RWPE1 (cell line): ENCODE measurements at regions not wholly inside any gene's neighbourhood (a gene's known extent, or its start where the extent isn't known, plus 50 kb on each side); places are given as distances from the start of the nearest gene placed in this dataset.
"Not testable (repeated sequence)": the region's sequence is repeated elsewhere in the genome, so short reads cannot be mapped to it uniquely, and the experiment has no call there.

Experiments used
- CTCF ChIA-PET: fragments of 350-600 bp; sonication (Branson Sonifier 250); formaldehyde crosslinking; extraction: SDS; loops from one replicate; lab custom pipeline; 2021; lab: Yijun Ruan, JAX
- POLR2A ChIA-PET: fragments of 400-600 bp; formaldehyde crosslinking; extraction: SDS; loops from one replicate; lab custom pipeline; 2020; ENCODE audit warnings: antibody characterized with exemption; ENCODE audit not compliant: low non-redundant PET; lab: Yijun Ruan, JAX
- DNase-seq: peaks from one replicate; pipeline ENCODE4 v3.0.0; 2012; ENCODE audit warnings: low spot score
- H3K27ac ChIP-seq: fragments of 450-650 bp; 2 replicates; pipeline ENCODE4 v1.5.1; 2017
- CTCF ChIP-seq: fragments of 450-650 bp; conservative IDR thresholded peaks from 2 replicates; pipeline ENCODE4 v1.5.1; 2017; ENCODE audit warnings: low read depth, mild to moderate bottlenecking

DNA sequence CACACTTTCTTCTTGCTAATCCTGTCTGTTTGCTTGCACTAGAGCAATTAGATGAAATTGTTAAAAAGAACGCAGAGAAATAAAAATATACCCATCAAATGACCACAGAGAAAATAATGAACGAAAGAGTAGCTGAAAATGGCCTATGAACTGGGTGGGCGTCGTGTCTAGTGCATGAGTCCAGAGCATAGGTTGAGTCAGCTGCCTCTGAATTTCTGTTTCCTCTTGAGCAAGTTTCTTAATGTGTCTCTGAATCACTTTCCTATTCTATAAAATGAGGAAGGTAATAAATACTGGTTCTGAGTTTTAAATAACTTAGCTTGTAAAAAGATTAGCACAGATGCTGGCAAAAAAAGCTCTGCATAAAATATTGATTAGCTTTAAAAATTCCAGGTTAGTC, 75.0 kb downstream of the POM121L12 start:
- ChIA-PET POLR2A (no interaction called here), CTCF (no interaction called here)
- no peak overlapping the region for H3K27ac ChIP-seq
- no peak for DNase-seq
- no peak for TF ChIP-seq CTCF

- DNase-seq, result no peak
- TF ChIP-seq CTCF, result no peak
- ChIA-PET CTCF (no interaction called here), POLR2A (no interaction called here)
- H3K27ac ChIP-seq, result no peak overlapping the region
Measured at GRCh38 chr7:53111031-53111430, 75.6 kb downstream of the POM121L12 start.

GRCh38 chr7:53113424-53113823, 78.0 kb downstream of the POM121L12 start:
- TF ChIP-seq CTCF, result no peak
- no peak overlapping the region for H3K27ac ChIP-seq
- CTCF ChIA-PET, result no interaction called here
- DNase-seq, result no peak
- POLR2A ChIA-PET, result no interaction called here

- DNase-seq, result no peak
- ChIA-PET POLR2A (no interaction called here), CTCF (interaction anchor here (0.6 kb wide), 1 partner anchor 441 kb away, joined by 4 read pairs; no protein-coding TSS in a partner anchor)
- no peak overlapping the region for H3K27ac ChIP-seq
- no peak for TF ChIP-seq CTCF
Measured at GRCh38 chr7:53119514-53119941, 84.1 kb downstream of the POM121L12 start.

DNA sequence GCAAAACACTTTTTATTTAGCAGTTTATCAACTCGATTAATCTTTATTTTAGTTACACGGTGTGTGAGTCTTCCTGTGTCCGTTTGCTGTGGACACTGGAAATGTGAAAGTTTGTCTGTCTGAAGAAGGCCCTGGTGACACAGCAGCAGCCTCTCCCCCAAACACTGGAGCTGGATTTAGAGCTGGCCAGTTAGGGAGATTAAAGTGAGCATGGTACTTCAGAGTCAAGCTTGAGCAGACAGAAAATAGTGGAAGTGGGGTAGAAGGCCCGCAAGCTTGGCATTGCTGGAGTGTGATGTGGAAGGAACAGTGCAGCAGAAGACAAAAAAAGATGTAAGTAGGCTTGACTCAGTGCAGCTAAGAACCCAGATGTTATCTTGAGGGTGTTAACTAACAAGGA, 85.9 kb downstream of the POM121L12 start:
- no peak for DNase-seq
- POLR2A ChIA-PET, result no interaction called here
- TF ChIP-seq CTCF, result no peak
- H3K27ac ChIP-seq, result no peak overlapping the region
- CTCF ChIA-PET, result no interaction called here

DNA sequence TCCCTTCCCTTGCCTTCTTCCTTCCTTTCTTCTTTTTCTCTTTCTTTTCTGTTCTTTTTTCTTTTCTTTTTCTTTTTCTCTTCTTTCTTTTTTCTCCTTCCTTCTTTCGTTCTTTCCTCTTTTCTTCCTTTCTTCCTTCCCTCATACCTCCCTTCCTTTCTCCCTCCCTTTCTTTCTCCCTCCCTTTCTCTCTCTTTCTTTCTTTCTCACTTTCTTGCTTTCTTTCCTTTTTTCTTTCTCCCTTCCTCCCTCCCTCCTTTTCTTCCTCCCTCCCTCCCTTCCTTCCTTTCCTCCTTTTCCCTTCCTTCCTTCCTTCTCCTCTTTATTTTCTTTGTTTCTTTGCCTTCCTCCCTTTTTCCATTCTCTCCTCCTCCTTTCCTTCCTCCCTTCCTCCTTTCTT, 96.3 kb downstream of the POM121L12 start:
- no peak overlapping the region for H3K27ac ChIP-seq
- ChIA-PET POLR2A (no interaction called here), CTCF (no interaction called here)
- TF ChIP-seq CTCF, result no peak
- no peak for DNase-seq

DNA sequence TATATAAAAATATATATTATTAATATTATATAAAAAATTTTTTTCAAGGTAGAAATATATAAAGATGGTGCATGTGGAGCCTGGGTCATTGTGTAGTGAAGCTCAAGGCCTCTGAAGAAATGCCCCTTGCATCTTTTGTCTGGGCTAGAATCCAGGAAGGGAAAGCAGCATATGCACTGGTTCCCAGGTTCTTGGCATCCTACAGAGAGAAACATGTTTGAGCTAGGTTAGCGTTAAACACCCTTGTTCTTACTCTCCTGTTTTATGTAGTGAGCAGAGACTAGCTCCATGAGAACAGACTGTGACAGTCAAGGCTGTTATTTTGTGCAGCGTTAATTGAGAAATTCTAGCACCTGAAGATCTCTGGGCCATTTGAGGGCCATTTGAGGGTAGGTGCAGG, 116.1 kb downstream of the POM121L12 start:
- TF ChIP-seq CTCF, result no peak
- CTCF ChIA-PET, result interaction anchor here (0.6 kb wide), 1 partner anchor 719 kb away, joined by 4 read pairs; no protein-coding TSS in a partner anchor
- POLR2A ChIA-PET, result no interaction called here
- H3K27ac ChIP-seq, result no peak overlapping the region
- DNase-seq, result no peak

GRCh38 chr7:53187184-53187583, 151.8 kb downstream of the POM121L12 start:
- POLR2A ChIA-PET, result not testable (repeated sequence)

More at GRCh38 chr7:53187184-53187583, 151.8 kb downstream of the POM121L12 start:
- CTCF ChIA-PET, result interaction anchor here (0.6 kb wide), 1 partner anchor 1952 kb away, joined by 3 read pairs; no protein-coding TSS in a partner anchor
- DNase-seq, H3K27ac ChIP-seq: not testable (repeated sequence)
